GM12874 (cell line): ENCODE measurements at regions not wholly inside any gene's neighbourhood (a gene's known extent, or its start where the extent isn't known, plus 50 kb on each side); places are given as distances from the start of the nearest gene placed in this dataset.

ENCODE experiments used
- TF ChIP-seq, protein P1 (sequence below): IDR thresholded peaks from 2 replicates; pipeline ENCODE4 v1.5.1; 2011; ENCODE audit warnings: low read depth, mild to moderate bottlenecking, control low read depth, low read length, moderate library complexity; ENCODE audit not compliant: insufficient read depth

DNA sequence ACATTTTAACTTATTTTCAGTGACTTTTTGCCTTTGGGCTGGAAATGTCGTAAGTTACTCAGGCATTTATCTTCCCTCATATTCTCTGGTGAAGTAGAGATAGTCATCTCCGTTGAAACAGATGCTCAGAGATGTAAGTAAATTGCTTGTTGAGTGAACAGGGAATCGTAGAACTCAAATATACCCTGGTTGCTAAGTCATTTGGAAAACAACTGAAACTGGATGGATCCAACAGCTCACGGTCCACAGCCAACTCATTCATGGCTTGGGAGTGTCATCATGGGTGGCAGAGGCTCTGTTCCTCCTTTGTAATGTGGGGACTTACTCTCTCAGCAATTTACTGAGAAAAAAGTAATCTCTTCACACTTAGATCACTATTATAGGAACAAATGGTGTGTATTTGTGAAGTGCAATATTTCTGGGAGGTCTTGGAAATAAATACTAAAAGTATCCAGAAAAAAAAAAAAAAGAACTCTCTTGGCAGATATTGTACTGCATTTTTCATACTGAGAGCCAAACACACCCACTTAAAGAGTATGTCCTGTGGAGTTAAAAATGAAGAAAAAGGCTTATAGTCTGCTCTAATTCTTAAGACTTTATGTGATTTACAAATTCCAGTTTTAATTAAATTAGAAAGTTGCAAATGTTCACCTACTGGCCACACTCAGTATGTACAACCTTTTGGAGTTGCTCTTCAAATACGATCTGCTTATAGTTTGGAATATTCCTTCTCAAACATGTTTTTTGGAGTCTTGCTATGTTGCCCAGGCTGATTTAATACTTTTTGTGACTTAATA lies 107.4 kb downstream of the LEPR start:
- TF ChIP-seq, protein P1, sequence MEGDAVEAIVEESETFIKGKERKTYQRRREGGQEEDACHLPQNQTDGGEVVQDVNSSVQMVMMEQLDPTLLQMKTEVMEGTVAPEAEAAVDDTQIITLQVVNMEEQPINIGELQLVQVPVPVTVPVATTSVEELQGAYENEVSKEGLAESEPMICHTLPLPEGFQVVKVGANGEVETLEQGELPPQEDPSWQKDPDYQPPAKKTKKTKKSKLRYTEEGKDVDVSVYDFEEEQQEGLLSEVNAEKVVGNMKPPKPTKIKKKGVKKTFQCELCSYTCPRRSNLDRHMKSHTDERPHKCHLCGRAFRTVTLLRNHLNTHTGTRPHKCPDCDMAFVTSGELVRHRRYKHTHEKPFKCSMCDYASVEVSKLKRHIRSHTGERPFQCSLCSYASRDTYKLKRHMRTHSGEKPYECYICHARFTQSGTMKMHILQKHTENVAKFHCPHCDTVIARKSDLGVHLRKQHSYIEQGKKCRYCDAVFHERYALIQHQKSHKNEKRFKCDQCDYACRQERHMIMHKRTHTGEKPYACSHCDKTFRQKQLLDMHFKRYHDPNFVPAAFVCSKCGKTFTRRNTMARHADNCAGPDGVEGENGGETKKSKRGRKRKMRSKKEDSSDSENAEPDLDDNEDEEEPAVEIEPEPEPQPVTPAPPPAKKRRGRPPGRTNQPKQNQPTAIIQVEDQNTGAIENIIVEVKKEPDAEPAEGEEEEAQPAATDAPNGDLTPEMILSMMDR, result no peak

DNA sequence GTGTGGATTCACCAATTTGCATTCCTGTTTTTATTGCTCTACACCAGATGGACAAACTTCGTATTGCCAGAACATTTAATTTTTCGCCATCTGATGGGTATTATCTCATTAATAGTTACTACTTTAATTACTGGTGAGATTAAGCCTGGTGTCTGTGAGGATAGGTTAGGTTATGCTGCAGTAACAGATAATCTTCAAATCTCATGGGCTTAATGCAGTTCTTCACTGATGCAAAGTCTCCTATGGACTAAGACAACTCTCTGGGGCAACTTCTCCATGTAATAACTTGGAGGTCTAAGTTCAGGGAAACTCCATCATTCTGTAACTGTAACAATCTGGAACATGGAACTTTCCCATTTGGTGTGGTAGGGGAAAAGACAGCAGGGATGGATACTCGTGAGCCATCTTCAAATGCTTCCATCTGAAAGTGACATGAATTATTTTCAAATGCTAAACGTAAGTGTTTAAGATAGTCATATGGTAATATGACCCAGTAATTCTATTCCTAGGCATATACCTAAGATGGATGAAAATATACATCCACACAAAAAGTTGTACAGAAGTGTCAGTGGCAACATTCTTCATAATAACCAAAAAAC lies 111.6 kb downstream of the LEPR start:
- TF ChIP-seq, protein P1, result no peak

DNA sequence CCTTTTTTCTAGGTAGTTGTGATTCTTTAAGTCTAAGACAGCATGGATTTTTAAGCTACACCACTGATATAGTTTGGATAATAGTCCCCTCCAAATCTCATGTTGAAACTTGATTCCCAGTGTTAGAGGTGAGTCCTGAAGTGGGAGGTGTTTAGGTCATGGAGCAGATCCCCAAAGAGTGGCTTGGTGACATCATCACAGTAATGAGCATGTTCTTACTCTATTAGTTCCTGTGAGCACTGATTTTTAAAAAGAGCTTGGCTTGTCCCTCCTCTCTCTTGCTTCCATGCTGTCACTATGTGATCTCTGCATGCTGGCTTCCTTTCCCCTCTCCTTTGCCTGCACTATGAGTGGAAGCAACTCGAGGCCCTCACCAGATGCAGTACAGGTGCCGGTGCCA lies 115.5 kb downstream of the LEPR start:
- TF ChIP-seq, protein P1, result no peak

DNA sequence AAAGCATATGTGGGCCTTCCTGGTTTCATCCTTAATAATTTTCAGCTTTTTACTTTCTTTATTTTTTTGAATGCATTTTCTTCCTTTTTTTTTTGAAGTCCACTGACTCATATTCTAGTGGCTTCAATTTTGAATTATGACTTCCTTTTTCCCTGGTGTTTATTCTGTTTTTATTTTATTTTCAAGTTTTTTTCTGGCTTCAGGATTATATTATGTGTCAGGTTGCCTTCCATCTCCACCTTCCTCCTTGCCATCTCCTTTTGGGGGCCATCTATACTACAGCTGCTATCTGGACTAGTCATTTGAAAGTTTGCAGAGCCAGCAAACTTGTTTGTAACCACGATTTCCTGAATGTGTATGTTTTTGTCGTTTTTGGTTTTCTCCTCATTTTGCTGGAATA lies 117.6 kb downstream of the LEPR start:
- TF ChIP-seq, protein P1, result no peak

DNA sequence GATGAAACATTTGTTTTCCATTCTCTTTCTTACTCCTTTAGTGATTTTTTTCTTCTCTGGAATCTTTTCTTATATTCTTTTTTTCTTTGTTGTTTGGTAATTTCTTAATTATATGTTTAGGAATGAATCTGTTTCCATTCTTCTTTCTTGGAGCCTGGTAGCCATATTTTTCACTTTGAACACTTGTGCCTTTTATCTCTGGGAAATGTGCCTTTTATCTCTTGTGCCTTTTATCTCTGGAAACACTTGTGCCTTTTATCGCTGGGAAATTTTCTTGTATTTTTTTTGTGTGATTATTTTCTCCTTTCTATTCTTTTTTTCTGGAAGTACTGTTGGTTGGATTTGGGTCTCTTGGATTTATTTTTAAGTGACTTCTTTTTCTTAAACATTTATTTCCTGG lies 118.2 kb downstream of the LEPR start:
- TF ChIP-seq, protein P1, result no peak

DNA sequence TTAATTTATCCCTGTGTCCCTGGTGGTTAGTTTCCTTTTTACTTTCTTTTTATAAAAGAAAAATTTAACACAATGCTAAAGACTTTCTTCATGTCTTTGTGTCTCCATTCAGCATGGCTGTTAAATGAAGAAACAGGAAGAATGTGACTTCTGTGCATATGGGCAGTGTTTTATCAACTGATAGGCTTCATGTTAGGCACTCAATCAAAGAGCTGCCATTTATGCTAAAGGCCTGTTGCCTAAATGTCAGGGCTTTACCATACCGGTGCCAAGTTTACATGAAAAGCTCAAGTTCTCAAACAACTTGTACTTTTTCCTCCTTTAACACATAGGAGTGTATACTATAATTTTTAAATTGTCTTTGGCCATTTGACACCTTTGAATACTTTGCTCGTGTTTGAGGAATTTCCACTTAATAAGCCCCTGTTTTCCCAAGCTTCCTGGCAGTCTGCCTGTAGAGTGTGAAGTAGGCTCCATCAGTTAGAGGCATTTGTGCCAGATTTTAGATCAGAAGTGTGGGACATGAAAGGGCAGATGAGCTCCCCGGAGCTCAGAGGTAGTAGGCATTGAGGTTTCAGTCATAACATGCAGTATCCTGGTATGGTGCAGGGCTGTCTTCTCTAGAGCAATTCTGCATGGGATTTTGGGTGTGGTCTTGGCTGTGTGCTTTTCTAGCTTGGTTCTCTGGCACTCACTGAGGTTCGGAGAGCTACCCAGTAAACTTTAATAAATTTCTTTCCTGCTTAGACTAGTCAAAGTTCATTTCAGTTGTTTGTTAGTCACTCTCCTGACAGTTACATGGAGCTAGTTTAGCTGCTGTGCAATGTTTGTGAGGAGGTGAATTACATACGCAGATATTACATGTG lies 119.0 kb downstream of the LEPR start:
- TF ChIP-seq, protein P1, result no peak

DNA sequence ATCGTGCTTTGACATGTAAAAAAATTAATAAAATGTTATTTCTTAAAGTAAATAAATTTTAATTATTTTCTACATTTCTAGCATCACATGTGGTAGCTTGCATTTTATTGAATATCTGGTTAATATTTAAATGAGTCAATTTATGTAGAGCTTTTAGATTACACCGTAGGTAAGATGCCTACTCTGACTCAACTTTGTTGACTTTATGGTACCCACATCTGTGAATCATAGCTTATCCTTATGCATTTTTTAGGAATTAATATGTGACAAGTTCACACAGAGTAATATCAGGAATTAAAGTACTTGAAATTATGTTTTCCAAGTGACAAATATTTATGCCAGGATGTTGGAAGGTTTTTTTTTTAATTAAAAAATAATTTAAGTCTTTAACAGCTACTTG lies 120.7 kb downstream of the LEPR start:
- TF ChIP-seq, protein P1, result no peak
